DND-41 (cell line): ENCODE measurements at regions not wholly inside any gene's neighbourhood (a gene's known extent, or its start where the extent isn't known, plus 50 kb on each side); places are given as distances from the start of the nearest gene placed in this dataset.
A peak's percentile ranks its signal among the peaks of the same experiment; 100 is the strongest.
"Not testable (repeated sequence)": the region's sequence is repeated elsewhere in the genome, so short reads cannot be mapped to it uniquely, and the experiment has no call there.

Source experiments
- ATAC-seq: fragments of 200-7000 bp; cut with Tn5 transposase; 3 replicates; pipeline ENCODE4 v1.9.1; 2021; ENCODE audit warnings: low read depth; ENCODE audit not compliant: insufficient read depth
- DNase-seq: peaks from one replicate; pipeline ENCODE4 v3.0.0-alpha.2; 2020
- H2AFZ ChIP-seq: 2 replicates; pipeline ENCODE4 v1.6.0; 2012; ENCODE audit warnings: low read depth, low read length
- H3K27ac ChIP-seq: 2 replicates; pipeline ENCODE4 v1.5.1; 2012; ENCODE audit warnings: low read length, inconsistent platforms
- H3K27me3 ChIP-seq: fragments of 200-600 bp; sonication (generic); 2 replicates; pipeline ENCODE4 v1.6.0; 2012; ENCODE audit warnings: low read length, mild to moderate bottlenecking, inconsistent platforms; ENCODE audit not compliant: insufficient read depth, poor library complexity
- H3K36me3 ChIP-seq: 2 replicates; pipeline ENCODE4 v1.5.1; 2012; ENCODE audit warnings: low read length, inconsistent platforms; ENCODE audit not compliant: insufficient read depth
- H3K4me1 ChIP-seq: 2 replicates; pipeline ENCODE4 v1.5.1; 2012; ENCODE audit warnings: mild to moderate bottlenecking, low read length; ENCODE audit not compliant: insufficient read depth
- H3K4me2 ChIP-seq: 2 replicates; pipeline ENCODE4 v1.6.0; 2012; ENCODE audit warnings: mild to moderate bottlenecking, moderate library complexity, low read length, inconsistent platforms; ENCODE audit not compliant: insufficient read depth
- H3K4me3 ChIP-seq, 2 experiments: fragments of 200-600 bp in 1 of 2; shearing (Covaris generic) in 1 of 2; 2 replicates each; pipeline ENCODE4 v1.5.1; 2012 to 2016; ENCODE audit warnings: inconsistent platforms in 2 of 2, low read length in 2 of 2, mild to moderate bottlenecking in 2 of 2, low read depth in 1 of 2, moderate library complexity in 1 of 2
- H3K79me2 ChIP-seq: 2 replicates; pipeline ENCODE4 v1.6.0; 2012; ENCODE audit warnings: low read length, inconsistent platforms; ENCODE audit not compliant: insufficient read depth
- H3K9ac ChIP-seq: 2 replicates; pipeline ENCODE4 v1.6.0; 2012; ENCODE audit warnings: low read depth, mild to moderate bottlenecking, inconsistent platforms, low read length, moderate library complexity
- H3K9me3 ChIP-seq: 2 replicates; pipeline ENCODE4 v1.5.1; 2012; ENCODE audit warnings: low read length, moderate library complexity, mild to moderate bottlenecking, inconsistent platforms; ENCODE audit not compliant: insufficient read depth, severe bottlenecking
- H4K20me1 ChIP-seq: 2 replicates; pipeline ENCODE4 v1.6.0; 2012; ENCODE audit warnings: low read length; ENCODE audit not compliant: insufficient read depth
- CTCF ChIP-seq: IDR thresholded peaks from 2 replicates; pipeline ENCODE4 v1.5.1; 2012; ENCODE audit warnings: borderline replicate concordance, low read length, moderate library complexity, mild to moderate bottlenecking; ENCODE audit not compliant: poor library complexity, severe bottlenecking; ENCODE audit errors: extremely low read depth
- EZH2 ChIP-seq: IDR thresholded peaks from 3 replicates; pipeline ENCODE4 v1.6.1; 2012; ENCODE audit warnings: borderline replicate concordance, low read depth, mild to moderate bottlenecking, moderate library complexity, low read length, inconsistent platforms; ENCODE audit not compliant: severe bottlenecking

GRCh38 chr3:177860184-177860583, 662.9 kb upstream of the TBL1XR1 start:
- no peak overlapping the region for H2AFZ ChIP-seq
- DNase-seq (no peak), ATAC-seq (no peak)
- no peak overlapping the region for H3K4me2 ChIP-seq
- H4K20me1 ChIP-seq: no peaks in the 10 kb centered on the region
- H3K36me3 ChIP-seq: no peaks in the 10 kb centered on the region
- TF ChIP-seq EZH2 (no peak), CTCF (no peak)
- no peaks in the 10 kb centered on the region for H3K27me3 ChIP-seq
- H3K27ac ChIP-seq: no peak overlapping the region
- no peak overlapping the region for H3K9ac ChIP-seq
- H3K79me2 ChIP-seq: no peaks in the 10 kb centered on the region
- H3K4me1 ChIP-seq: no peaks in the 10 kb centered on the region
- peaks cover 4% of the 10 kb centered on the region for H3K9me3 ChIP-seq
- no peak overlapping the region for H3K4me3 ChIP-seq

GRCh38 chr3:177862962-177863491, 665.7 kb upstream of the TBL1XR1 start:
- H3K27me3 ChIP-seq: no peaks in the 10 kb centered on the region
- peaks cover 6% of the 10 kb centered on the region for H3K9me3 ChIP-seq
- no peak overlapping the region for H3K9ac ChIP-seq
- H3K4me2 ChIP-seq: no peak overlapping the region
- no peaks in the 10 kb centered on the region for H4K20me1 ChIP-seq
- DNase-seq: no peak
- H3K79me2 ChIP-seq: no peaks in the 10 kb centered on the region
- H2AFZ ChIP-seq: no peak overlapping the region
- peak; percentile 22; the same call in 1 of the 3 replicates for ATAC-seq
- TF ChIP-seq CTCF (no peak), EZH2 (no peak)
- H3K4me1 ChIP-seq: no peaks in the 10 kb centered on the region
- no peaks in the 10 kb centered on the region for H3K36me3 ChIP-seq
- no peak overlapping the region for H3K27ac ChIP-seq
- no peak overlapping the region for H3K4me3 ChIP-seq

GRCh38 chr3:177871267-177871666, 665.0 kb upstream of the KCNMB2 start:
- H3K27me3 ChIP-seq, H3K9me3 ChIP-seq, H3K9ac ChIP-seq, ATAC-seq, H3K79me2 ChIP-seq, DNase-seq, H3K4me1 ChIP-seq, H3K36me3 ChIP-seq, H3K4me3 ChIP-seq, H3K27ac ChIP-seq, H3K4me2 ChIP-seq, H4K20me1 ChIP-seq, H2AFZ ChIP-seq: not testable (repeated sequence)

- Histone ChIP-seq H4K20me1 (no peaks in the 10 kb centered on the region), H3K9ac (no peak overlapping the region), H3K27me3 (no peaks in the 10 kb centered on the region), H3K79me2 (no peaks in the 10 kb centered on the region), H3K36me3 (no peaks in the 10 kb centered on the region), H3K4me1 (peaks cover 6% of the 10 kb centered on the region), H3K9me3 (no peaks in the 10 kb centered on the region), H3K27ac (no peak overlapping the region), H3K4me3 (no peak overlapping the region), H2AFZ (no peak overlapping the region; the same call in 1 of the 2 replicates), H3K4me2 (no peak overlapping the region)
- TF ChIP-seq EZH2 (no peak), CTCF (no peak)
- DNase-seq (no peak), ATAC-seq (no peak)
Observed at GRCh38 chr3:177878192-177878591, 658.0 kb upstream of the KCNMB2 start.
